NT2/D1 (cell line): ENCODE measurements at regions not wholly inside any gene's neighbourhood (a gene's known extent, or its start where the extent isn't known, plus 50 kb on each side); places are given as distances from the start of the nearest gene placed in this dataset.

Source experiments
- DNase-seq: peaks from one replicate; pipeline ENCODE4 v3.0.0-alpha.2; 2011; ENCODE audit warnings: low read depth, low spot score
- H3K27me3 ChIP-seq: 2 replicates; pipeline ENCODE4 v1.6.0; 2011; ENCODE audit warnings: mild to moderate bottlenecking; ENCODE audit not compliant: insufficient read length, insufficient read depth
- H3K36me3 ChIP-seq: 2 replicates; pipeline ENCODE4 v1.6.1; 2011; ENCODE audit warnings: mild to moderate bottlenecking, low read length, mixed read lengths; ENCODE audit not compliant: insufficient read depth, insufficient read length
- H3K4me1 ChIP-seq: 2 replicates; pipeline ENCODE4 v1.5.1; 2011; ENCODE audit not compliant: insufficient read depth, insufficient read length
- H3K4me3 ChIP-seq: 2 replicates; pipeline ENCODE4 v1.5.1; 2011; ENCODE audit warnings: low read depth; ENCODE audit not compliant: insufficient read length
- H3K9ac ChIP-seq: 2 replicates; pipeline ENCODE4 v1.6.0; 2011; ENCODE audit warnings: low read depth; ENCODE audit not compliant: insufficient read length
- H3K9me3 ChIP-seq: 2 replicates; pipeline ENCODE4 v1.5.1; 2011; ENCODE audit warnings: mild to moderate bottlenecking, low read length; ENCODE audit not compliant: insufficient read depth
- SUZ12 ChIP-seq: IDR thresholded peaks from 2 replicates; pipeline ENCODE4 v1.6.1; 2011; ENCODE audit not compliant: insufficient read length, insufficient read depth; ENCODE audit errors: extremely low read depth
- YY1 ChIP-seq: IDR thresholded peaks from 2 replicates; pipeline ENCODE4 v1.6.1; 2011; ENCODE audit not compliant: insufficient read length, insufficient read depth
- ZNF274 ChIP-seq: IDR thresholded peaks from 2 replicates; pipeline ENCODE4 v1.6.1; 2011; ENCODE audit warnings: mild to moderate bottlenecking, low read depth, low read length

- H3K9ac ChIP-seq, result no peak overlapping the region
These were observed 52.5 kb upstream of the FBXO28 start for GRCh38 chr1:224061436-224061835.

DNA sequence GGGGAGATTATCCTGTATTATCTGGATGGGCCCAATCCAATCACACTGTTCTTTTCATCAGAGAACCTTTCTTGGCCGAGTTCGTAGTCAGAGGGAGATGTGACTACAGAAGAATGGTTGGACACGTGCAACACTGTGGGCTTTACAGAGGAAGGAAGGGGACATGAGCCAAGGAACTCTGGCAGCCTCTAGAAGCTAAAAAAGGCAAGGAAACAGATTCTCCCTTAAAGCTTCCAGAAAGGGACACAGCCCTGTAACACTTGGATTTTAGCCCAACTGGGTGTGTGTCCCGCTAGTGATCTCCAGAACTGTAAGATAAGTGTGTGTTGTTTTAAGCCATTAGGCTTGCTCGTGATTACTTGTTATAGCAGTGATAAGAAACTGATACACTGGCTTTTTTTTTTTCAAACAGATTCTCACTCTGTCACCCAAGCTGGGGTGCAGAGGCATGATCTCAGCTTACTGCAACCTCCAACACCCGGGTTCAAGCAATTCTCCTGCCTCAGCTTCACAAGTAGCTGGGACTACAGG is 53.9 kb upstream of the FBXO28 start:
- Histone ChIP-seq H3K9me3 (peaks cover 5% of the 10 kb centered on the region), H3K36me3 (no peaks in the 10 kb centered on the region), H3K9ac (no peak overlapping the region), H3K27me3 (no peaks in the 10 kb centered on the region), H3K4me1 (no peaks in the 10 kb centered on the region), H3K4me3 (no peak overlapping the region)
- no peak for DNase-seq
- TF ChIP-seq SUZ12 (no peak), YY1 (no peak), ZNF274 (no peak)

More at GRCh38 chr1:224061436-224061835, 52.5 kb upstream of the FBXO28 start:
- peaks cover 5% of the 10 kb centered on the region for H3K9me3 ChIP-seq
- DNase-seq, result no peak
- H3K27me3 ChIP-seq, result no peaks in the 10 kb centered on the region
- H3K4me1 ChIP-seq, result no peaks in the 10 kb centered on the region
- H3K36me3 ChIP-seq, result no peaks in the 10 kb centered on the region
- no peak overlapping the region for H3K4me3 ChIP-seq
- TF ChIP-seq YY1, result no peak
- no peak for TF ChIP-seq SUZ12
- TF ChIP-seq ZNF274, result no peak

GRCh38 chr1:224058303-224058702 is 55.6 kb upstream of the FBXO28 start:
- no peak for TF ChIP-seq YY1
- TF ChIP-seq SUZ12, result no peak
- TF ChIP-seq ZNF274, result no peak
- Histone ChIP-seq H3K36me3 (no peaks in the 10 kb centered on the region), H3K27me3 (no peaks in the 10 kb centered on the region), H3K9ac (no peak overlapping the region), H3K9me3 (peaks cover 15% of the 10 kb centered on the region), H3K4me3 (no peak overlapping the region), H3K4me1 (no peaks in the 10 kb centered on the region)
- no peak for DNase-seq

GRCh38 chr1:224057461-224058199 is 56.3 kb upstream of the FBXO28 start:
- no peak overlapping the region for H3K9ac ChIP-seq
- no peaks in the 10 kb centered on the region for H3K36me3 ChIP-seq
- peaks cover 15% of the 10 kb centered on the region for H3K9me3 ChIP-seq
- no peaks in the 10 kb centered on the region for H3K4me1 ChIP-seq
- H3K27me3 ChIP-seq, result no peaks in the 10 kb centered on the region
- H3K4me3 ChIP-seq, result no peak overlapping the region
- no peak for TF ChIP-seq ZNF274
- no peak for TF ChIP-seq SUZ12
- no peak for TF ChIP-seq YY1
- no peak for DNase-seq

DNA sequence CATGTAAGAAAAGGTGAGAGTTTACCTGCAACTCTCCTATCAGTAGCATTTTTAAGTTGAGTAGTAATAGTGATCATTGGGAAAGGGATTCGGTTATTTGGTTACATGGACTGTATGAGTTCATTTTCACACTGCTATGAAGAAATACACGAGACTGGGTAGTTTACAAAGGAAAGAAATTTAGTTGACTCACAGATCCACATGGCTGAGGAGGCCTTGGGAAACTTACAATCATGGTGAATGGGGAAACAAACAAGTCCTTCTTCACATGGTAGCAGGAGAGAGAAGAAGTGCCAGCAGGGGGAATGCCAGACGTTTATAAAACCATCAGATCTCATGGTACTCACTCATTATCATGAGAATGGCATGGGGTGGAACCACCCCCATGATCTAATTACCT is 59.3 kb upstream of the FBXO28 start:
- H3K9ac ChIP-seq, result no peak overlapping the region
- H3K27me3 ChIP-seq, result no peaks in the 10 kb centered on the region
- H3K36me3 ChIP-seq, result no peaks in the 10 kb centered on the region
- no peaks in the 10 kb centered on the region for H3K4me1 ChIP-seq
- DNase-seq, result peak; percentile 25
- 0 out of 2 replicates have a peak, but pooled peaks cover 10% of the 10 kb centered on the region for H3K9me3 ChIP-seq
- TF ChIP-seq SUZ12 (no peak), YY1 (no peak), ZNF274 (no peak)
- H3K4me3 ChIP-seq, result no peak overlapping the region

GRCh38 chr1:224054012-224054411 is 59.9 kb upstream of the FBXO28 start:
- H3K9ac ChIP-seq, result no peak overlapping the region
- H3K4me3 ChIP-seq, result no peak overlapping the region
- H3K36me3 ChIP-seq, result no peaks in the 10 kb centered on the region
- DNase-seq, result no peak
- H3K27me3 ChIP-seq, result no peaks in the 10 kb centered on the region
- no peaks in the 10 kb centered on the region for H3K4me1 ChIP-seq
- TF ChIP-seq SUZ12 (no peak), ZNF274 (no peak), YY1 (no peak)
- H3K9me3 ChIP-seq, result 0 out of 2 replicates have a peak, but pooled peaks cover 10% of the 10 kb centered on the region

DNA sequence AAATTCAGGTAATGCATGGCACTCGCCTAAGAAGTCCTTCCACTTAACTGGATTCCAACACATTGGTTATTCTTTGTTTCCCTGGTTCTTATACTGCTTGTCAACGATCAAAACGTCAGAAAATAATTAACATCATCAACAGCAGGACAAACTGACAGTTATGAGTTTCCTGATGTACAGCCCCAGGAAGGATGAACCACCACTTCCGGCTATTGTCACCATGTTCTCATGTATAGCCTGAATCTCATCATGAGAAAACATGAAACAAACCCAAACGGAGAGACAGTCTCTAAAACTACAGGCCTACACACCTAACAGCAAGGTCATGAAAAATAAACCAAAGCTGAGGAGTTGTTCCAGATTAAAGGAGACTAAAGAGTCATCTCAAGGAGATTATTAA is 60.5 kb upstream of the FBXO28 start:
- Histone ChIP-seq H3K27me3 (no peaks in the 10 kb centered on the region), H3K9me3 (0 out of 2 replicates have a peak, but pooled peaks cover 10% of the 10 kb centered on the region), H3K4me3 (no peak overlapping the region), H3K36me3 (no peaks in the 10 kb centered on the region), H3K9ac (no peak overlapping the region), H3K4me1 (no peaks in the 10 kb centered on the region)
- no peak for DNase-seq
- TF ChIP-seq ZNF274, result no peak
- no peak for TF ChIP-seq SUZ12
- no peak for TF ChIP-seq YY1
